K562 (cell line): ENCODE measurements at regions not wholly inside any gene's neighbourhood (a gene's known extent, or its start where the extent isn't known, plus 50 kb on each side); places are given as distances from the start of the nearest gene placed in this dataset.
A peak's percentile ranks its signal among the peaks of the same experiment; 100 is the strongest.
"Not testable (repeated sequence)": the region's sequence is repeated elsewhere in the genome, so short reads cannot be mapped to it uniquely, and the experiment has no call there.

Experiments
- ATF1 ChIP-seq, 2 experiments: fragments of 450-650 bp in 1 of 2; IDR thresholded peaks; 2 replicates each; pipeline ENCODE4 v1.6.1; 2016; ENCODE audit warnings: missing compliant biosample characterization in 1 of 2, missing genetic modification characterization in 1 of 2
- CBX3 ChIP-seq, 2 experiments: IDR thresholded peaks; 1 replicate in 1 of 2; 2 replicates in 1 of 2; pipeline ENCODE4 v1.6.1; 2012; ENCODE audit warnings: inconsistent platforms in 2 of 2, low read length in 2 of 2, borderline replicate concordance in 1 of 2, control low read depth in 1 of 2
- CTBP1 ChIP-seq: fragments of 450-650 bp; IDR thresholded peaks from 2 replicates; pipeline ENCODE4 v1.6.1; 2016; ENCODE audit warnings: borderline replicate concordance
- CXXC5 ChIP-seq: fragments of 250-450 bp; sonication (Bioruptor Pico); IDR thresholded peaks from 2 replicates; pipeline ENCODE4 v1.8.0; 2022; ENCODE audit warnings: inconsistent platforms, mild to moderate bottlenecking, moderate library complexity
- DPF2 ChIP-seq: fragments of 450-650 bp; IDR thresholded peaks from 2 replicates; pipeline ENCODE4 v1.6.1; 2016
- ELF4 ChIP-seq: fragments of 450-650 bp; formaldehyde crosslinking; IDR thresholded peaks from 2 replicates; pipeline ENCODE4 v1.4.0; 2022; ENCODE audit warnings: missing genetic modification characterization
- EP300 ChIP-seq: IDR thresholded peaks from 2 replicates; pipeline ENCODE4 v1.6.1; 2012; ENCODE audit warnings: low read length, improper control_type of control experiment
- FOXA3 ChIP-seq, 2 experiments: fragments of 450-650 bp in 1 of 2; sonication (generic) in 1 of 2; formaldehyde crosslinking; IDR thresholded peaks in 1 of 2; conservative IDR thresholded peaks in 1 of 2; 2 replicates each; pipeline versions ENCODE4 v1.4.0 to v1.8.0; 2020 to 2022; ENCODE audit warnings: mild to moderate bottlenecking in 2 of 2, missing genetic modification reagents in 1 of 2
- HDAC2 ChIP-seq: fragments of 450-650 bp; IDR thresholded peaks from 2 replicates; pipeline ENCODE4 v1.6.1; 2016; ENCODE audit warnings: mild to moderate bottlenecking
- MAFG ChIP-seq: fragments of 450-650 bp; conservative IDR thresholded peaks from 2 replicates; pipeline ENCODE4 v1.6.1; 2016; ENCODE audit warnings: missing genetic modification characterization, missing compliant biosample characterization
- MBD2 ChIP-seq: sonication (generic); IDR thresholded peaks from 2 replicates; pipeline ENCODE4 v1.6.1; 2016; ENCODE audit warnings: low read depth, borderline replicate concordance
- MNT ChIP-seq, 2 experiments: fragments of 450-650 bp; conservative IDR thresholded peaks; 2 replicates each; pipeline ENCODE4 v1.6.1; 2017; ENCODE audit warnings: mild to moderate bottlenecking in 2 of 2, moderate library complexity in 2 of 2
- NFE2 ChIP-seq: IDR thresholded peaks from 2 replicates; pipeline ENCODE4 v1.6.1; 2014; ENCODE audit warnings: antibody characterized with exemption, low read depth
- SMARCE1 ChIP-seq: fragments of 450-650 bp; IDR thresholded peaks from 2 replicates; pipeline ENCODE4 v1.7.1; 2016; ENCODE audit warnings: mild to moderate bottlenecking
- SOX6 ChIP-seq: fragments of 450-650 bp; IDR thresholded peaks from 2 replicates; pipeline ENCODE4 v1.6.1; 2014; ENCODE audit warnings: mild to moderate bottlenecking
- SPI1 ChIP-seq: IDR thresholded peaks from 2 replicates; pipeline ENCODE4 v1.6.1; 2011; ENCODE audit warnings: low read depth, low read length, control low read depth, borderline replicate concordance
- TAF9B ChIP-seq: fragments of 450-650 bp; IDR thresholded peaks from 2 replicates; pipeline ENCODE4 v1.6.1; 2018; ENCODE audit warnings: mild to moderate bottlenecking; ENCODE audit not compliant: partially characterized antibody
- TAL1 ChIP-seq: fragments of 450-650 bp; IDR thresholded peaks from 2 replicates; pipeline ENCODE4 v1.6.1; 2016; ENCODE audit warnings: mild to moderate bottlenecking
- TCF3 ChIP-seq: sonication (generic); formaldehyde crosslinking; IDR thresholded peaks from 2 replicates; pipeline ENCODE4 v1.4.0; 2020; ENCODE audit warnings: mild to moderate bottlenecking, missing genetic modification reagents
- TEAD4 ChIP-seq, 2 experiments: sonication (generic) in 1 of 2; formaldehyde crosslinking in 1 of 2; IDR thresholded peaks; 2 replicates each; pipeline versions ENCODE4 v1.6.1 to v1.8.0; 2012 to 2022; ENCODE audit warnings: borderline replicate concordance in 1 of 2, inconsistent platforms in 1 of 2, low read length in 1 of 2, mild to moderate bottlenecking in 1 of 2, missing genetic modification reagents in 1 of 2
- TOE1 ChIP-seq, 2 experiments: fragments of 450-650 bp in 1 of 2; sonication (generic) in 1 of 2; formaldehyde crosslinking in 1 of 2; IDR thresholded peaks; 2 replicates each; pipeline versions ENCODE4 v1.7.1 to v1.8.0; 2016 to 2022; ENCODE audit warnings: borderline replicate concordance in 2 of 2, mild to moderate bottlenecking in 2 of 2, antibody characterized with exemption in 1 of 2, inconsistent platforms in 1 of 2, low read depth in 1 of 2, missing genetic modification reagents in 1 of 2, moderate library complexity in 1 of 2
- UBTF ChIP-seq, 2 experiments: IDR thresholded peaks; 2 replicates each; pipeline ENCODE4 v1.6.1; 2012; ENCODE audit warnings: improper control_type of control experiment in 2 of 2, low read depth in 2 of 2, low read length in 2 of 2, borderline replicate concordance in 1 of 2
- ZNF316 ChIP-seq: fragments of 450-650 bp; IDR thresholded peaks from 2 replicates; pipeline ENCODE4 v1.6.1; 2016
- TF ChIP-seq, protein P1 (sequence below): fragments of 450-650 bp; IDR thresholded peaks from 2 replicates; pipeline ENCODE4 v1.6.1; 2016; ENCODE audit warnings: antibody characterized with exemption

GRCh38 chr11:3437441-3437840 is 58.5 kb upstream of the ZNF195 start (continued):
- TF ChIP-seq, protein P1, sequence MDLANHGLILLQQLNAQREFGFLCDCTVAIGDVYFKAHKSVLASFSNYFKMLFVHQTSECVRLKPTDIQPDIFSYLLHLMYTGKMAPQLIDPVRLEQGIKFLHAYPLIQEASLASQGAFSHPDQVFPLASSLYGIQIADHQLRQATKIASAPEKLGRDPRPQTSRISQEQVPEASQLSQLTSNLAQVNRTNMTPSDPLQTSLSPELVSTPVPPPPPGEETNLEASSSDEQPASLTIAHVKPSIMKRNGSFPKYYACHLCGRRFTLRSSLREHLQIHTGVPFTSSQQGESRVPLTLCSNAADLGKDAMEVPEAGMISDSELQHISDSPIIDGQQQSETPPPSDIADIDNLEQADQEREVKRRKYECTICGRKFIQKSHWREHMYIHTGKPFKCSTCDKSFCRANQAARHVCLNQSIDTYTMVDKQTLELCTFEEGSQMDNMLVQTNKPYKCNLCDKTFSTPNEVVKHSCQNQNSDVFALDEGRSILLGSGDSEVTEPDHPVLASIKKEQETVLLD, result peak; percentile 64; the same call in 1 of the 2 replicates
- TF ChIP-seq TEAD4 (IDR thresholded peaks at IDR 0.05; ENCODE audit: low read length) (peak; percentile 24; the same call in 1 of the 2 replicates), MAFG (peak; percentile 99), SMARCE1 (peak; percentile 81), UBTF (IDR thresholded peaks at IDR 0.05; ENCODE audit: borderline replicate concordance in 1 of 2, low read depth in 2 of 2, low read length in 2 of 2) (0 out of 4 replicates have a peak, but pooled peaks of 1 of the 2 experiments have one; percentile 37), MNT (conservative IDR thresholded peaks at IDR 0.05) (peak in 1 of 2 experiments; percentile 48; a peak in 2 of 4 replicates), ELF4 (CRISPR knock-in tag) (peak; percentile 32; the same call in 1 of the 2 replicates), SOX6 (0 out of 2 replicates have a peak, but pooled peaks have one; percentile 25), TOE1 (IDR thresholded peaks at IDR 0.05; ENCODE audit: borderline replicate concordance) (peak; percentile 31; the same call in 1 of the 2 replicates), TAL1 (peak; percentile 35; the same call in 1 of the 2 replicates), EP300 (peak; percentile 47; the same call in 1 of the 2 replicates), TCF3 (peak; percentile 18; the same call in 1 of the 2 replicates), SPI1 (peak; percentile 35; the same call in 1 of the 2 replicates), MBD2 (peak; percentile 14; the same call in 1 of the 2 replicates), CBX3 (IDR thresholded peaks at IDR 0.05; ENCODE audit: borderline replicate concordance in 1 of 2, low read length in 2 of 2) (0 out of 3 replicates have a peak, but pooled peaks of 1 of the 2 experiments have one; percentile 12), ZNF316 (peak; percentile 100), NFE2 (peak; percentile 96), HDAC2 (0 out of 2 replicates have a peak, but pooled peaks have one; percentile 75), ATF1 (tag; IDR thresholded peaks at IDR 0.05) (peak; percentile 62), DPF2 (peak; percentile 81), CTBP1 (peak; percentile 90), CXXC5 (peak; percentile 35; the same call in 1 of the 2 replicates), TAF9B (peak; percentile 27), FOXA3 (CRISPR knock-in tag; conservative IDR thresholded peaks at IDR 0.05 in 1 of 2, IDR thresholded peaks at IDR 0.05 in 1 of 2) (0 out of 4 replicates have a peak, but pooled peaks of 1 of the 2 experiments have one; percentile 33)
- not testable (repeated sequence) for TF ChIP-seq TEAD4 (CRISPR knock-in tag; IDR thresholded peaks at IDR 0.05; ENCODE audit: borderline replicate concordance); TOE1 (CRISPR knock-in tag; IDR thresholded peaks at IDR 0.05; ENCODE audit: borderline replicate concordance, low read depth); ATF1 (CRISPR knock-in tag; IDR thresholded peaks at IDR 0.05)
